HG03442 (cell line): ENCODE measurements at regions not wholly inside any gene's neighbourhood (a gene's known extent, or its start where the extent isn't known, plus 50 kb on each side); places are given as distances from the start of the nearest gene placed in this dataset.
"Not testable (repeated sequence)": the region's sequence is repeated elsewhere in the genome, so short reads cannot be mapped to it uniquely, and the experiment has no call there.

ENCODE experiments used
- ATAC-seq: cut with Tn5 transposase; IDR thresholded peaks from one replicate; pipeline ENCODE4 v1.9.1; 2021; ENCODE audit warnings: mild to moderate bottlenecking, moderate library complexity; ENCODE audit not compliant: unreplicated experiment

DNA sequence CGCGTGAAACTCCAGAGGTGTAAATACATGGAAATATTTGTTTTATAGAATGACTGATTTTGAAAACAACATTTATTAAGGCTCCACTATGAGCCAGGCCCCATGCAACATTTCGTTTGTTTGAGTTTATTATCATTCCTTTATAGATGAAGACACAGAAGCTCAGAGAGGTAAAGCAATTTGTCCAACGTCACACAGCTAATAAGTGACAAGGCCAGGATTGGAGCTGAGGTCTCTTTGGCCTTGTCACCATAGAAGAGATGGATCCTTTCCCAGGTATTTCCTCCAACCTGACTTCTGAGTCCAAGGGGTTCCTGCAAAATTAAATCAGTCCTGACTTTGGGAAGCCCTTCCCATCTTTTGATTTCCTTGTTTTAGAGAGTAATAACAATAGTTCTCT lies 98.0 kb downstream of the SYF2 start:
- no peak for ATAC-seq

DNA sequence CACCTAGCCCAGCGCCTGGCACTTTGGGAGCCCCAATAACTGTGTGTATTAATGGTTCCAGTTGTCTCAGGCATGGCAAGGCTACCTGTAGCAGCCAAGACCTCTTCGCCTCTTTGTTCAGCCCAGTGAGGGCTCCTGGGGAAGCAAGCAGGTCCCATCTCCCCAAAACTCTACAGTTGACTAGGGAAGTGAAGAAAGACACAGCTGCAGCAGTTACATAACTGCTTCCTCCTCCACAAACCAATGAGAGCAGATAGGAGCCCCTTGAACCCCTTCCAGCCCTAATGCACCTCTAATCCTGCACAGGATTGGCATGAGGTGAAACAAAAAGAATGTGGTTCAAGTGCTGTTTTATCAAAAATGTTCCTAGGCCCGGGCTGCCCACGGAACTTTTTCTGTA lies 100.5 kb downstream of the SYF2 start:
- no peak for ATAC-seq

DNA sequence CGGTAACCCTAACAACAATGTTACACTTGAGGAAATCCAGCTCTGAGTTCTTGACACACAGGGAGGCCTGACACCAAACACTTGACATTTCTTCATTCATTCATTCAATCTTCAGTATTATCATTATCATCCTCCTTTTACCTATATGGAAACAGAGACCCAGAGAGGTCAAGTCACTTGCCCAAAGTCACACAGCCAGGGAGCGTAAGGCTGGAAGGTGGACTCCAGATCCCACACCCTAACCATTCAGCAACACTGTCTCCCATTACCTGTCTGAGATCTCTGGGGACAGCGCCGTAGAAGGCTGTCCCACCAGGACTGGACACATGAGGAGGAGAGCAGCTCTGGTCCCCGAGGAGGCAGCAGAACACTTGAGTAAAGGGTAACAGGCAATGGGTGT lies 101.4 kb downstream of the SYF2 start:
- ATAC-seq, result no peak

- ATAC-seq, result no peak
Observed at GRCh38 chr1:25129380-25129779, 102.9 kb downstream of the SYF2 start.

DNA sequence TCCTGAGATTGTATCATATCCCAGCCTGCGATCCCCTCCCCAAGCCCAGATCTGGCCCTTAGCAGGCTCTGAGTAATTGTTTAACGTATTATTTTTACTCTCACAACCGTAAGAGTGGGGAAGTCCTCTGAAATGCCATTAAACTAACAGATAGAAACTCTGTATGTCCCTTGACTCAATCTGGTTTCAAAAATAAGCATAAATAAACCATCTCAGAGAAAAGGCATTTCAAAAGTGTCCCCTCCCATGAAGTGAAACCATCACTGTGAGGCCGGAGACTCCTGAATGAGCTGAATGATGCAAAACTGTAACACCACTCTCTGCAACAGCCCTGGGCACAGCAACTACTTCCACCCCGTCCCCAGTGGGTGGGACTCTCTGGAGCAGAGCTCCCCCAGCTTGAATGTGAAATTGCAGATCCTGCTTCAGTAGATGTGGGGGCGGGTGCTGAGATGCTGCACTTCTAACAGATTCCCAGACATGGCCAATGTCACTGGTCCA lies 104.1 kb downstream of the SYF2 start:
- ATAC-seq, result no peak

DNA sequence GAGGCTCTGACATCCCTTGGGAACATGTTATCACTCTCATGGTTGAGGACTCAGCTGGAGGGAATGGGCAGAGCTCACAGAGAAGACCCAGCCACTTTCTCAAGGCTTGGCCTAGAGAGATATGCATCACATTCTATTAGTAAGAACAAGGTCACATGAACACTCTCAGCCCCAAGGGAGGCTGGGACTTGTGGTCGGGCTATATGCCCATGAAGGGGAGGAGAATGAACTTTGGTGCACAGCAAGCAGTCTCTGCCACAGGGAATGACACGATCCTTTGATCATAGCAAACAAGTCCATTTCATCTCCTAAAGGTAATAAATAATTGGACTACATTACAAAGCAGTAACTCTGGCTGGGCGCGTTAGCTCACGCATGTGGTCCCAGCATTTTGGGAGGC lies 105.7 kb downstream of the SYF2 start:
- no peak for ATAC-seq

DNA sequence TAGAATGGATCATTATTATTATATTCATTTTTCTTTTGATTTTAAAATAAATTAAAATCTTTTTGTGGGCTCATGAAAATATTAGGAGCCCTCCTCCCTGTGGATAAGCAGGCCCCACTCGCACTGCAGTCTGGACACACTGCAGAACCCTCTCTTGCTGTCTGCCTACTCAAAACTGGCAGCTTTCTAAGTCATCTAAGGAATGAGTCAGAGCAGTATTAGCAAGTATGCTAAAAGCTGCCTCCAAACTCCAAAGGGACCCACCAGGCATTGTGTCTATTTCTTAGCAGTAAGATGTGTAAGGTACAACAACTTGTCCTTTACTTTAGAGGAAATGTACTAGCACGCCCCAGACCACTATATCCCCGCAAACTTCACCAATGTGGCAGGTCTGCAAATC lies 108.8 kb downstream of the SYF2 start:
- no peak for ATAC-seq

- ATAC-seq, result no peak
Observed at GRCh38 chr1:25122747-25123146, 109.6 kb downstream of the SYF2 start.

- ATAC-seq, result no peak
Observed at GRCh38 chr1:25120281-25120680, 112.0 kb downstream of the SYF2 start.

GRCh38 chr1:25118546-25118945 lies 113.8 kb downstream of the SYF2 start:
- ATAC-seq, result no peak

DNA sequence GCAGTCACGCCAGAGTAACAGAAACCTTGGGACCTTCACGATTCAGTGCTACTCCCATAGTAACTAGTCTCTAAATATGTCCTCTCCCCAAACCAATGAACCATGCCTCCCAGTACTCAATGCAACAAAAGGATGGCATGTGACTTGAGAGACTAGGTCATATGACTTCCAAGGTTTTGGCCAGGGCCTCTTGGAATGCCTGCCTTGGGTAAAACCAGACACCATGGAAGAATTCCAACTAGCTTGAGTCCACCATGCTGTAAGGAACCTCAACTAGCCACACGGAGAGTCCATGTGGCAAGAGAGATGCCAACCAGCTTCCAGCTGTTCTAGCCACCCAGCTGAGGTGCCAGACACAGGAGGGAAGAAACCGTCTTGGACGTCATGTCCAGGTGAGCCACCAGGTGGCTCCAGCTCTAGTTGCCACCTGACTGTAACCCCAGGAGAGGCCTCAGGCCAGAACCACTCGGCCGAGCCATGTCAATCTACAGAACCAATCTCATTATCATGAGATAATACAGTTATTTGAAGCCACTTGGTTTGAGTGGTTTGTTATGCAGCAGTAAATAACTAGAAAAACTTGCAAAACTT lies 115.0 kb downstream of the SYF2 start:
- ATAC-seq, result no peak

GRCh38 chr1:25116832-25117231 lies 115.5 kb downstream of the SYF2 start:
- ATAC-seq, result no peak

- ATAC-seq, result not testable (repeated sequence)
Observed at GRCh38 chr1:25116117-25116516, 116.2 kb downstream of the SYF2 start.

GRCh38 chr1:25113731-25114130 lies 118.6 kb downstream of the SYF2 start:
- no peak for ATAC-seq

DNA sequence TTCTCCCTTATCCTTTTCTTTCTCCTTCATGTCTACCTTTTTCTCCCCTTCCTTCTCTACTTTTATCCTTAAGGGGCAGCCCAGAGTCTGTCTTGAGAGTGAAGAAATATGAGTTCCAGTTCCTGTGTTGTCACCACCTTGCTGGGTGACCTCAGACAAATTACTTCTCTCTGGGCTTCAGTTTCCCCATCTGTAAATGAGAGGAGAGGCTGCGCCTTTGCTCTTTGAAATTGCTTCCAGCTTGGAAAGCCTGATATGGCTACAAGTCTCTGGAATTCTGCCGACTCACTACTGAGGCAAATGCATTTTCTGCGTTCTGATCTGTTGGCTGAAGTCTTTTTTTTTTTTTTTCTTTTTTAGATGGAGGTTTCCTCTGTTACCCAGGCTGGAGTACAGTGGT lies 119.2 kb downstream of the SYF2 start:
- no peak for ATAC-seq

- ATAC-seq, result no peak
Observed at GRCh38 chr1:25112400-25112799, 119.9 kb downstream of the SYF2 start.

GRCh38 chr1:25111706-25112105 lies 120.6 kb downstream of the SYF2 start:
- ATAC-seq, result no peak

DNA sequence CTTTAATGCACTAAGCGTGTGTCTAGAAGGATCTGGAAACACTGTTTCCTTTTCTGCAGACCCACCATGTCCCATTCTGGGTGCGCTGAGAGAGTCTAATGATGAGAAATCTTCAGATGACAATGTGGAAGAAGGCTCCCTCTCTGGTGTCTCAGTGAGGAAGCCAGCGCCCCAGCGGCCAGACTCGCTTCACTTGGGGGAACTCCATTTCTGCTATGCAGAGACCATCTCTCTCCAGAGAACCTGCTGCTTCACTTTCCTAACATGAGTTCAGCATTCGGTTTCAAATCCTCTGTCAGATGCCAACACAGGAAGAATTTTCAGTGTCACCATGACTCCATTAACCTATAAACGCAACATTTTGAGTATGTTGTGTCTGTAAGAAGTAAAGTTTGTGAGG lies 121.8 kb downstream of the SYF2 start:
- no peak for ATAC-seq

DNA sequence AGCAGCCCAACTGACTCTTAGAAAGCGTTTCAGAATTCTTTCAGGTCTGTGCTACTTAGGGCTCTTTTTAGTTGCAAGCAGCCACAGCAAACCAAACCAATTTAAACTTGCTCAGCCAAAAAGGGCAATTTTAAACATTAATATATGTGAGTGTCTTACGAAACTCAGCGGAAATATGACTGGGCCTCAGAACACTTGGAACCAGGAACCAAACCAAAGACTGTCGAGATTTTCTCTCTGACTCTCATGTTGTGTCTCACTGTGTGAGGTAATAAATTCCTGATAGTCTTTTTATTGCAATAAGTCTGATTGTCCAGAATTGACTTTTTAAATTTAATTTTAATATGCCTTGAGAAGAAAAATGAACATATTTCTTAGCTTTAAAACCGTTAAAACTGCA lies 122.3 kb downstream of the SYF2 start:
- ATAC-seq, result no peak

- ATAC-seq, result no peak
Observed at GRCh38 chr1:25109531-25109951, 122.8 kb downstream of the SYF2 start.

- no peak for ATAC-seq
Observed at GRCh38 chr1:25107643-25108010, 124.7 kb downstream of the SYF2 start.

GRCh38 chr1:25106976-25107642 lies 125.2 kb downstream of the SYF2 start:
- no peak for ATAC-seq

- no peak for ATAC-seq
Observed at GRCh38 chr1:25106352-25106751, 126.0 kb downstream of the SYF2 start.
